ENCODE measurements at regions not wholly inside any gene's neighbourhood (a gene's known extent, or its start where the extent isn't known, plus 50 kb on each side); places are given as distances from the start of the nearest gene placed in this dataset.

GRCh38 chr3:8276506-8276905, 225.1 kb upstream of the LMCD1 start:
- H3K27me3 ChIP-seq: no peaks in the 10 kb centered on the region
- peaks cover 0 to 6% (median 0%) of the 10 kb centered on the region in 12 donors for H3K9me3 ChIP-seq
- no peak overlapping the region for H3K4me3 ChIP-seq
- intact Hi-C loops (cut with DNase I): no loop called here
- H3K27ac ChIP-seq: no peak overlapping the region
- 40 to 54% (median 42%) methylated on average over 2 of the region's 2 CpGs for WGBS, 4 donors
- TF ChIP-seq POLR2A (IDR thresholded peaks at IDR 0.05) (no peak), CTCF (IDR thresholded peaks at IDR 0.05) (no peak)
- ATAC-seq (no peak), DNase-seq (no peak)
- peaks cover 0 to 4% (median 0%) of the 10 kb centered on the region in 12 donors for H3K4me1 ChIP-seq
- no peaks in the 10 kb centered on the region for H3K36me3 ChIP-seq

GRCh38 chr3:8278448-8278847, 223.2 kb upstream of the LMCD1 start:
- DNase-seq: no peak
- TF ChIP-seq CTCF (IDR thresholded peaks at IDR 0.05): no peak
- no peak for TF ChIP-seq POLR2A (IDR thresholded peaks at IDR 0.05)
- 88 to 93% (median 88%) methylated on average over 7 of the region's 7 CpGs for WGBS, 4 donors
- H3K4me3 ChIP-seq: no peak overlapping the region
- H3K27ac ChIP-seq: no peak overlapping the region
- H3K27me3 ChIP-seq: no peaks in the 10 kb centered on the region
- H3K4me1 ChIP-seq: peaks cover 0 to 17% (median 8%) of the 10 kb centered on the region in 12 donors
- no peaks in the 10 kb centered on the region for H3K9me3 ChIP-seq
- H3K36me3 ChIP-seq: no peaks in the 10 kb centered on the region
- ATAC-seq: no peak
- intact Hi-C loops (cut with DNase I): no loop called here

- Histone ChIP-seq H3K27ac (no peak overlapping the region), H3K27me3 (no peaks in the 10 kb centered on the region), H3K4me1 (peaks cover 0 to 22% (median 9%) of the 10 kb centered on the region in 12 donors), H3K36me3 (no peaks in the 10 kb centered on the region), H3K4me3 (no peak overlapping the region), H3K9me3 (no peaks in the 10 kb centered on the region)
- 80 to 88% (median 82%) methylated on average over 7 of the region's 7 CpGs for WGBS, 4 donors
- TF ChIP-seq POLR2A (IDR thresholded peaks at IDR 0.05) (no peak), CTCF (IDR thresholded peaks at IDR 0.05) (no peak)
- no peak for DNase-seq
- intact Hi-C loops (cut with DNase I): no loop called here
- no peak for ATAC-seq
Measured at GRCh38 chr3:8279476-8279875, 222.1 kb upstream of the LMCD1 start.

- ATAC-seq: no peak
- TF ChIP-seq POLR2A (IDR thresholded peaks at IDR 0.05) (no peak), CTCF (IDR thresholded peaks at IDR 0.05) (no peak)
- Histone ChIP-seq H3K36me3 (no peaks in the 10 kb centered on the region), H3K9me3 (no peaks in the 10 kb centered on the region), H3K4me1 (peaks cover 0 to 22% (median 9%) of the 10 kb centered on the region in 12 donors), H3K27me3 (no peaks in the 10 kb centered on the region), H3K27ac (no peak overlapping the region), H3K4me3 (no peak overlapping the region)
- DNase-seq: no peak
- intact Hi-C loops (cut with DNase I): no loop called here
- WGBS, 4 donors: 58 to 81% (median 66%) methylated on average over 5 of the region's 5 CpGs
Measured at GRCh38 chr3:8279886-8280550, 221.6 kb upstream of the LMCD1 start.

Data from heart left ventricle (tissue), 16 donors.